B cell (primary cell): ENCODE measurements at regions not wholly inside any gene's neighbourhood (a gene's known extent, or its start where the extent isn't known, plus 50 kb on each side); places are given as distances from the start of the nearest gene placed in this dataset.

ENCODE experiments used
- ATAC-seq: fragments of 200-7000 bp; cut with Tn5 transposase; one replicate; pipeline ENCODE4 v1.10.0; 2021; ENCODE audit warnings: low read depth, mild to moderate bottlenecking, moderate number of reproducible peaks, moderate library complexity
- CTCF ChIA-PET: fragments of 350-600 bp; sonication (Branson Sonifier 250); formaldehyde crosslinking; loops from one replicate; lab custom pipeline; 2021; ENCODE audit warnings: antibody characterized with exemption, inconsistent platforms; lab: Charles Lee
- POLR2A ChIA-PET: fragments of 350-600 bp; sonication (Branson Sonifier 250); formaldehyde crosslinking; loops from one replicate; lab custom pipeline; 2021; ENCODE audit warnings: antibody characterized with exemption; lab: Charles Lee
- DNase-seq: peaks from one replicate; pipeline ENCODE4 v3.0.0; 2013
- H2AFZ ChIP-seq: 2 replicates; pipeline ENCODE4 v1.6.1; 2012; ENCODE audit warnings: mild to moderate bottlenecking, low read depth, low read length; ENCODE audit not compliant: insufficient read depth, poor library complexity, severe bottlenecking
- H3K27ac ChIP-seq, 2 donors: 1 replicate in 1 of 2; 2 replicates in 1 of 2; pipeline ENCODE4 v1.5.1; 2012 to 2013; ENCODE audit warnings: low read length in 2 of 2, mild to moderate bottlenecking in 2 of 2, moderate library complexity in 1 of 2
- H3K27me3 ChIP-seq, 4 experiments: fragments of 200-600 bp in 1 of 4; sonication (generic) in 1 of 4; replicated peaks in 1 of 4; 1 replicate in 2 of 4; 2 replicates in 2 of 4; pipeline versions ENCODE4 v1.6.1 to v1.7.0; 2013 to 2016; ENCODE audit warnings: low read length in 3 of 4, mild to moderate bottlenecking in 2 of 4, mixed read lengths in 1 of 4, moderate library complexity in 1 of 4; ENCODE audit not compliant: insufficient read depth in 4 of 4, control insufficient read depth in 3 of 4; ENCODE audit errors: control extremely low read depth in 1 of 4
- H3K36me3 ChIP-seq, 2 experiments: replicated peaks in 1 of 2; 1 replicate in 1 of 2; 2 replicates in 1 of 2; pipeline versions ENCODE4 v1.6.1 to v1.7.1; 2013; ENCODE audit warnings: low read length in 1 of 2; ENCODE audit not compliant: insufficient read depth in 2 of 2, control insufficient read depth in 1 of 2; ENCODE audit errors: control extremely low read depth in 1 of 2, extremely low read depth in 1 of 2
- H3K4me1 ChIP-seq, 2 donors: fragments of 200-600 bp in 1 of 2; sonication (generic) in 1 of 2; 1 replicate in 1 of 2; 2 replicates in 1 of 2; pipeline versions ENCODE4 v1.5.1 to v1.6.1; 2013 to 2017; ENCODE audit warnings: low read length in 2 of 2; ENCODE audit not compliant: control insufficient read depth in 2 of 2, insufficient read depth in 2 of 2
- H3K4me2 ChIP-seq: replicated peaks from 2 replicates; pipeline ENCODE3; 2012; ENCODE audit warnings: mild to moderate bottlenecking, low read depth, low read length; ENCODE audit not compliant: poor library complexity, severe bottlenecking
- H3K4me3 ChIP-seq, 5 experiments: fragments of 200-600 bp in 1 of 5; sonication (generic) in 1 of 5; 1 replicate in 3 of 5; 2 replicates in 2 of 5; pipeline versions ENCODE4 v1.5.1 to v1.7.0; 2011 to 2016; ENCODE audit warnings: low read length in 4 of 5, mild to moderate bottlenecking in 4 of 5, low read depth in 2 of 5, control low read depth in 1 of 5, moderate library complexity in 1 of 5; ENCODE audit not compliant: insufficient read depth in 1 of 5; ENCODE audit errors: control extremely low read depth in 1 of 5, extremely low read depth in 1 of 5
- H3K79me2 ChIP-seq: fragments of 200-600 bp; sonication (generic); one replicate; pipeline ENCODE4 v1.6.0; 2016; ENCODE audit warnings: low read length; ENCODE audit not compliant: control insufficient read depth, insufficient read depth
- H3K9ac ChIP-seq: fragments of 200-600 bp; sonication (generic); 2 replicates; pipeline ENCODE4 v1.6.1; 2017; ENCODE audit warnings: mild to moderate bottlenecking, low read length, moderate library complexity
- H3K9me3 ChIP-seq, 3 donors: one replicate each; pipeline versions ENCODE4 v1.6.1 to v1.7.1; 2013; ENCODE audit warnings: low read length in 2 of 3; ENCODE audit not compliant: control insufficient read depth in 2 of 3, insufficient read depth in 1 of 3; ENCODE audit errors: control extremely low read depth in 1 of 3
- H4K20me1 ChIP-seq: 2 replicates; pipeline ENCODE4 v1.6.0; 2012; ENCODE audit warnings: mild to moderate bottlenecking, low read length; ENCODE audit not compliant: insufficient read depth, control insufficient read depth, poor library complexity, severe bottlenecking
- H3K27ac Mint-ChIP-seq: one replicate; pipeline ENCODE4 v1.8.0; 2021; ENCODE audit warnings: mixed read lengths
- H3K27me3 Mint-ChIP-seq: one replicate; pipeline ENCODE4 v1.8.0; 2021; ENCODE audit warnings: mixed read lengths
- H3K4me1 Mint-ChIP-seq: one replicate; pipeline ENCODE4 v1.8.0; 2021; ENCODE audit warnings: mixed read lengths
- H3K4me3 Mint-ChIP-seq: one replicate; pipeline ENCODE4 v1.8.0; 2021; ENCODE audit warnings: mixed read lengths
- H3K9me3 Mint-ChIP-seq: one replicate; pipeline ENCODE4 v1.8.0; 2022; ENCODE audit warnings: mixed read lengths; ENCODE audit not compliant: insufficient read depth
- CTCF ChIP-seq: fragments of 200-600 bp; IDR thresholded peaks from one replicate; pipeline ENCODE4 v1.8.0; 2022; ENCODE audit warnings: antibody characterized with exemption, mild to moderate bottlenecking
- EZH2 ChIP-seq: IDR thresholded peaks from 2 replicates; pipeline ENCODE4 v1.6.1; 2012; ENCODE audit warnings: borderline replicate concordance, low read depth, mild to moderate bottlenecking, moderate library complexity, low read length; ENCODE audit not compliant: insufficient read depth, poor library complexity, severe bottlenecking
- WGBS: methylation state at CpG from one replicate; pipeline ENCODE4 v1.1.5; 2013; ENCODE audit warnings: missing lambda C conversion rate; ENCODE audit not compliant: insufficient coverage; 5-methylcytosine and 5-hydroxymethylcytosine counted together
- intact Hi-C: fragments of 100-400 bp; cut with micrococcal nuclease; formaldehyde crosslinking; loops from one replicate; pipeline ENCODE4 v1.10.0; 2022

- no peak for ATAC-seq
- H3K4me3 ChIP-seq, result no peak overlapping the region
These were observed 204.5 kb upstream of the HMCN1 start for GRCh38 chr1:185529673-185530072.

More at GRCh38 chr1:185529673-185530072, 204.5 kb upstream of the HMCN1 start:
- Histone ChIP-seq H3K4me2 (no peak overlapping the region), H4K20me1 (no peaks in the 10 kb centered on the region), H3K9ac (no peak overlapping the region), H3K27ac (no peak overlapping the region), H3K79me2 (no peaks in the 10 kb centered on the region), H2AFZ (no peak overlapping the region), H3K36me3 (no peaks in the 10 kb centered on the region), H3K27me3 (no peaks in the 10 kb centered on the region), H3K9me3 (no peaks in the 10 kb centered on the region), H3K4me1 (peaks cover 18 to 22% of the 10 kb centered on the region in 2 donors)
- TF ChIP-seq CTCF (no peak), EZH2 (no peak)
- ChIA-PET CTCF (no interaction called here), POLR2A (no interaction called here)
- no peak overlapping the region for H3K27ac Mint-ChIP-seq
- WGBS, result 100% methylated on average over 1 of the region's 3 CpGs
- DNase-seq, result no peak
- no peak overlapping the region for H3K4me3 Mint-ChIP-seq
- H3K27me3 Mint-ChIP-seq, result no peaks in the 10 kb centered on the region
- H3K4me1 Mint-ChIP-seq, result peaks cover 19% of the 10 kb centered on the region
- no peaks in the 10 kb centered on the region for H3K9me3 Mint-ChIP-seq
- intact Hi-C loops, result loop anchor here (5.0 kb wide), 3 partner anchors 38 to 212 kb away; partner anchors contain the start of gene IVNS1ABP
